ENCODE measurements at regions not wholly inside any gene's neighbourhood (a gene's known extent, or its start where the extent isn't known, plus 50 kb on each side); places are given as distances from the start of the nearest gene placed in this dataset.
"Not testable (repeated sequence)": the region's sequence is repeated elsewhere in the genome, so short reads cannot be mapped to it uniquely, and the experiment has no call there.

DNA sequence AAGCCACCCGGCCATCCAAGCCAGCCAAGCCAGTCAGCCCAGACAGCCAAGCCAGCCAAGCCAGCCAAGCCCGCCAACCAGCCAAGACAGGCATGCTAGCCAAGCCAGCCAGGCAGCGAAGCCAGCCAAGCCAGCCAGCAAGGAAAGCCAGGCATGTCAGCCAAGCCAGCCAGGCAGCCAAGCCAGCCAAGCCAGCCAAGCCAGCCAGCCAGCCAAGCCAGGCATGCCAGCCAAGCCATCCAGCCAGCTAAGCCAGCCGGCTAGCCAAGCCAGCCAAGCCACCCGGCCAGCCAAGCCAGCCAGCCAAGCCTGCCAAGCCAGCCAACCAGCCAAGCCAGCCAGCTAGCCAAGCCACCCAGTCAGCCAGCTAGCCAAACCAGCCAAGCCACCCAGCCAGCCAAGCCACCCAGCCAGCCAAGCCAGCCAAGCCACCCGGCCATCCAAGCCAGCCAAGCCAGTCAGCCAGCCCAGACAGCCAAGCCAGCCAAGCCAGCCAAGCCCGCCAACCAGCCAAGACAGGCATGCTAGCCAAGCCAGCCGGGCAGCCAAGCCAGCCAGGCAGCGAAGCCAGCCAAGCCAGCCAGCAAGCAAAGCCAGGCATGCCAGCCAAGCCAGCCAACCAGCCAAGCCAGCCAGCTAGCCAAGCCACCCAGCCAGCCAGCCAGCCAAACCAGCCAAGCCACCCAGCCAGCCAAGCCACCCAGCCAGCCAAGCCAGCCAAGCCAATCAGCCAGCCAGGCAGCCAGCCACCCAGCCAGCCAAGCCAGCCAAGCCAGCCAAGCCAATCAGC is 350.4 kb upstream of the PLGLB2 start:
- not testable (repeated sequence) for TF ChIP-seq POLR2A (IDR thresholded peaks at IDR 0.05)
- TF ChIP-seq, protein P1, sequence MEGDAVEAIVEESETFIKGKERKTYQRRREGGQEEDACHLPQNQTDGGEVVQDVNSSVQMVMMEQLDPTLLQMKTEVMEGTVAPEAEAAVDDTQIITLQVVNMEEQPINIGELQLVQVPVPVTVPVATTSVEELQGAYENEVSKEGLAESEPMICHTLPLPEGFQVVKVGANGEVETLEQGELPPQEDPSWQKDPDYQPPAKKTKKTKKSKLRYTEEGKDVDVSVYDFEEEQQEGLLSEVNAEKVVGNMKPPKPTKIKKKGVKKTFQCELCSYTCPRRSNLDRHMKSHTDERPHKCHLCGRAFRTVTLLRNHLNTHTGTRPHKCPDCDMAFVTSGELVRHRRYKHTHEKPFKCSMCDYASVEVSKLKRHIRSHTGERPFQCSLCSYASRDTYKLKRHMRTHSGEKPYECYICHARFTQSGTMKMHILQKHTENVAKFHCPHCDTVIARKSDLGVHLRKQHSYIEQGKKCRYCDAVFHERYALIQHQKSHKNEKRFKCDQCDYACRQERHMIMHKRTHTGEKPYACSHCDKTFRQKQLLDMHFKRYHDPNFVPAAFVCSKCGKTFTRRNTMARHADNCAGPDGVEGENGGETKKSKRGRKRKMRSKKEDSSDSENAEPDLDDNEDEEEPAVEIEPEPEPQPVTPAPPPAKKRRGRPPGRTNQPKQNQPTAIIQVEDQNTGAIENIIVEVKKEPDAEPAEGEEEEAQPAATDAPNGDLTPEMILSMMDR (IDR thresholded peaks at IDR 0.05): not testable (repeated sequence)

All from lower leg skin (tissue), 3 donors.